ENCODE measurements at regions not wholly inside any gene's neighbourhood (a gene's known extent, or its start where the extent isn't known, plus 50 kb on each side); places are given as distances from the start of the nearest gene placed in this dataset.

- TF ChIP-seq KAT7 (CRISPR knock-in tag; IDR thresholded peaks at IDR 0.05; ENCODE audit: borderline replicate concordance) (no peak), TARDBP (CRISPR knock-in tag; IDR thresholded peaks at IDR 0.05) (no peak; the same call in none of the 2 replicates), ARNT (IDR thresholded peaks at IDR 0.05) (no peak), RARA (CRISPR knock-in tag; IDR thresholded peaks at IDR 0.05) (peak; percentile 61), SALL1 (CRISPR knock-in tag; IDR thresholded peaks at IDR 0.05) (peak; percentile 38; the same call in 1 of the 2 replicates), ZNF281 (CRISPR knock-in tag; IDR thresholded peaks at IDR 0.05; ENCODE audit: borderline replicate concordance) (peak; percentile 77; the same call in 1 of the 2 replicates), PHF8 (CRISPR knock-in tag; IDR thresholded peaks at IDR 0.05) (peak; percentile 62), SYNCRIP (IDR thresholded peaks at IDR 0.05; ENCODE audit: insufficient read depth, low read depth, low read length) (no peak), RBM39 (IDR thresholded peaks at IDR 0.05; ENCODE audit: low read depth, low read length, poor library complexity, severe bottlenecking) (peak; percentile 76), ZNF615 (CRISPR knock-in tag; IDR thresholded peaks at IDR 0.05; ENCODE audit: borderline replicate concordance) (0 out of 2 replicates have a peak, but pooled peaks have one; percentile 21), IRF2 (CRISPR knock-in tag; IDR thresholded peaks at IDR 0.05) (0 out of 2 replicates have a peak, but pooled peaks have one; percentile 5)
- TF ChIP-seq, protein P1, sequence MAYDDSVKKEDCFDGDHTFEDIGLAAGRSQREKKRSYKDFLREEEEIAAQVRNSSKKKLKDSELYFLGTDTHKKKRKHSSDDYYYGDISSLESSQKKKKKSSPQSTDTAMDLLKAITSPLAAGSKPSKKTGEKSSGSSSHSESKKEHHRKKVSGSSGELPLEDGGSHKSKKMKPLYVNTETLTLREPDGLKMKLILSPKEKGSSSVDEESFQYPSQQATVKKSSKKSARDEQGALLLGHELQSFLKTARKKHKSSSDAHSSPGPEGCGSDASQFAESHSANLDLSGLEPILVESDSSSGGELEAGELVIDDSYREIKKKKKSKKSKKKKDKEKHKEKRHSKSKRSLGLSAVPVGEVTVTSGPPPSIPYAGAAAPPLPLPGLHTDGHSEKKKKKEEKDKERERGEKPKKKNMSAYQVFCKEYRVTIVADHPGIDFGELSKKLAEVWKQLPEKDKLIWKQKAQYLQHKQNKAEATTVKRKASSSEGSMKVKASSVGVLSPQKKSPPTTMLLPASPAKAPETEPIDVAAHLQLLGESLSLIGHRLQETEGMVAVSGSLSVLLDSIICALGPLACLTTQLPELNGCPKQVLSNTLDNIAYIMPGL (CRISPR knock-in tag; IDR thresholded peaks at IDR 0.05; ENCODE audit: borderline replicate concordance in 1 of 2, low read depth in 1 of 2), result peak in 1 of 2 experiments; percentile 43; a peak in 2 of 4 replicates
- TF ChIP-seq, protein P2, sequence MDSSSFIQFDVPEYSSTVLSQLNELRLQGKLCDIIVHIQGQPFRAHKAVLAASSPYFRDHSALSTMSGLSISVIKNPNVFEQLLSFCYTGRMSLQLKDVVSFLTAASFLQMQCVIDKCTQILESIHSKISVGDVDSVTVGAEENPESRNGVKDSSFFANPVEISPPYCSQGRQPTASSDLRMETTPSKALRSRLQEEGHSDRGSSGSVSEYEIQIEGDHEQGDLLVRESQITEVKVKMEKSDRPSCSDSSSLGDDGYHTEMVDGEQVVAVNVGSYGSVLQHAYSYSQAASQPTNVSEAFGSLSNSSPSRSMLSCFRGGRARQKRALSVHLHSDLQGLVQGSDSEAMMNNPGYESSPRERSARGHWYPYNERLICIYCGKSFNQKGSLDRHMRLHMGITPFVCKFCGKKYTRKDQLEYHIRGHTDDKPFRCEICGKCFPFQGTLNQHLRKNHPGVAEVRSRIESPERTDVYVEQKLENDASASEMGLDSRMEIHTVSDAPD (CRISPR knock-in tag; IDR thresholded peaks at IDR 0.05), result peak; percentile 75; the same call in 1 of the 2 replicates
- TF ChIP-seq, protein P3, sequence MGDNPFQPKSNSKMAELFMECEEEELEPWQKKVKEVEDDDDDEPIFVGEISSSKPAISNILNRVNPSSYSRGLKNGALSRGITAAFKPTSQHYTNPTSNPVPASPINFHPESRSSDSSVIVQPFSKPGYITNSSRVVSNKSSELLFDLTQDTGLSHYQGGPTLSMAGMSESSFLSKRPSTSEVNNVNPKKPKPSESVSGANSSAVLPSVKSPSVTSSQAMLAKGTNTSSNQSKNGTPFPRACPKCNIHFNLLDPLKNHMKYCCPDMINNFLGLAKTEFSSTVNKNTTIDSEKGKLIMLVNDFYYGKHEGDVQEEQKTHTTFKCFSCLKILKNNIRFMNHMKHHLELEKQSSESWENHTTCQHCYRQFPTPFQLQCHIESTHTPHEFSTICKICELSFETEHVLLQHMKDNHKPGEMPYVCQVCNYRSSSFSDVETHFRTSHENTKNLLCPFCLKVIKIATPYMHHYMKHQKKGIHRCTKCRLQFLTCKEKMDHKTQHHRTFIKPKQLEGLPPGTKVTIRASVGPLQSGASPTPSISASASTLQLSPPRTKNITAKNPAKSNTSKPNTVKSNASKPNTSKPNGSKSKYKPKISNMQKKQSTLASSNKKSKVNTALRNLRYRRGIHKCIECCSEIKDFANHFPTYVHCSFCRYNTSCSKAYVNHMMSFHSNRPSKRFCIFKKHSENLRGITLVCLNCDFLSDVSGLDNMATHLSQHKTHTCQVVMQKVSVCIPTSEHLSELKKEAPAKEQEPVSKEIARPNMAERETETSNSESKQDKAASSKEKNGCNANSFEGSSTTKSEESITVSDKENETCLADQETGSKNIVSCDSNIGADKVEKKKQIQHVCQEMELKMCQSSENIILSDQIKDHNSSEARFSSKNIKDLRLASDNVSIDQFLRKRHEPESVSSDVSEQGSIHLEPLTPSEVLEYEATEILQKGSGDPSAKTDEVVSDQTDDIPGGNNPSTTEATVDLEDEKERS (CRISPR knock-in tag; IDR thresholded peaks at IDR 0.05), result peak; percentile 29; the same call in 1 of the 2 replicates
Observed at GRCh38 chr5:56480705-56481427, 247.7 kb upstream of the ANKRD55 start (continued).

Measured in HepG2 (cell line).